Panc1 (cell line): ENCODE measurements at regions not wholly inside any gene's neighbourhood (a gene's known extent, or its start where the extent isn't known, plus 50 kb on each side); places are given as distances from the start of the nearest gene placed in this dataset.

Experiments
- ATAC-seq: fragments of 200-7000 bp; cut with Tn5 transposase; 2 replicates; pipeline ENCODE4 v1.9.1; 2020; ENCODE audit warnings: mild to moderate bottlenecking, moderate library complexity
- BruUV-seq: library from RNA; stranded (reverse); fragments of 400-500 nt; replicated peaks from 2 replicates; lab custom pipeline; 2021; lab: Mats Ljungman, UMichigan
- CTCF ChIA-PET: fragments of 300-600 bp; sonication (Branson Sonifier 250); formaldehyde crosslinking; loops from one replicate; lab custom pipeline; 2022; ENCODE audit warnings: antibody characterized with exemption; lab: Charles Lee
- POLR2A ChIA-PET: fragments of 300-600 bp; sonication (Branson Sonifier 250); formaldehyde crosslinking; loops from one replicate; lab custom pipeline; 2022; ENCODE audit warnings: antibody characterized with exemption; lab: Charles Lee
- DNase-seq: peaks from one replicate; pipeline ENCODE4 v3.0.0-alpha.2; 2010; ENCODE audit warnings: low read depth, low spot score
- H3K27ac ChIP-seq: 2 replicates; pipeline ENCODE4 v1.5.1; 2011; ENCODE audit warnings: mild to moderate bottlenecking, low read length, inconsistent platforms
- H3K27me3 ChIP-seq: fragments of 200-500 bp; sonication (Bioruptor generic); 2 replicates; pipeline ENCODE4 v1.6.0; 2014; ENCODE audit warnings: low read length, inconsistent platforms; ENCODE audit not compliant: control insufficient read depth, insufficient read depth
- H3K36me3 ChIP-seq: fragments of 200-500 bp; sonication (Bioruptor generic); 2 replicates; pipeline ENCODE4 v1.5.1; 2014; ENCODE audit warnings: inconsistent platforms, mild to moderate bottlenecking, low read length, moderate library complexity; ENCODE audit not compliant: control insufficient read depth, insufficient read depth
- H3K4me1 ChIP-seq: 2 replicates; pipeline ENCODE4 v1.5.1; 2011; ENCODE audit warnings: inconsistent platforms, mild to moderate bottlenecking, low read length, moderate library complexity; ENCODE audit not compliant: control insufficient read depth, insufficient read depth
- H3K4me3 ChIP-seq, 2 experiments: 2 replicates each; pipeline ENCODE4 v1.5.1; 2011 to 2012; ENCODE audit warnings: low read depth in 2 of 2, low read length in 2 of 2, mild to moderate bottlenecking in 2 of 2, inconsistent platforms in 1 of 2, moderate library complexity in 1 of 2
- H3K9me3 ChIP-seq: fragments of 200-500 bp; sonication (Bioruptor generic); 2 replicates; pipeline ENCODE4 v1.5.1; 2014; ENCODE audit warnings: low read depth, mild to moderate bottlenecking, inconsistent platforms, low read length, moderate library complexity; ENCODE audit not compliant: control insufficient read depth, insufficient read depth
- CTCF ChIP-seq: fragments of 450-650 bp; IDR thresholded peaks from 2 replicates; pipeline ENCODE4 v1.5.1; 2017; ENCODE audit warnings: mild to moderate bottlenecking
- POLR2AphosphoS5 ChIP-seq: IDR thresholded peaks from 2 replicates; pipeline ENCODE4 v1.6.1; 2012; ENCODE audit warnings: mild to moderate bottlenecking, low read depth, low read length, moderate library complexity
- REST ChIP-seq, 2 experiments: IDR thresholded peaks; 2 replicates each; pipeline ENCODE4 v1.6.1; 2011 to 2012; ENCODE audit warnings: low read depth in 2 of 2, control low read depth in 1 of 2, low read length in 1 of 2, mild to moderate bottlenecking in 1 of 2, moderate library complexity in 1 of 2; ENCODE audit not compliant: insufficient read depth in 1 of 2
- SIN3A ChIP-seq: IDR thresholded peaks from 2 replicates; pipeline ENCODE4 v1.6.1; 2012; ENCODE audit warnings: low read depth, mild to moderate bottlenecking, low read length, moderate library complexity, borderline replicate concordance; ENCODE audit not compliant: insufficient read depth
- TCF7L2 ChIP-seq: IDR thresholded peaks from 2 replicates; pipeline ENCODE4 v1.6.1; 2011; ENCODE audit warnings: mild to moderate bottlenecking, low read depth, low read length, inconsistent platforms
- in situ Hi-C: cut with HindIII; loops from 2 replicates; pipeline ENCODE4 v1.10.0; 2016; ENCODE audit warnings: low sequenced_read_pairs, low pct_unique_long_range_greater_than_20kb
- intact Hi-C: fragments of 100-400 bp; cut with micrococcal nuclease; formaldehyde crosslinking; loops from one replicate; pipeline ENCODE4 v1.10.0; 2022; ENCODE audit not compliant: unreplicated experiment

- Histone ChIP-seq H3K4me3 (no peak overlapping the region), H3K36me3 (no peaks in the 10 kb centered on the region), H3K27ac (no peak overlapping the region), H3K27me3 (peaks cover 4% of the 10 kb centered on the region; the same call in 1 of the 2 replicates), H3K4me1 (no peaks in the 10 kb centered on the region; the same call in 1 of the 2 replicates), H3K9me3 (no peaks in the 10 kb centered on the region)
- TF ChIP-seq REST (IDR thresholded peaks at IDR 0.05; ENCODE audit: insufficient read depth in 1 of 2, low read depth in 2 of 2, low read length in 1 of 2) = no peak
- no peak for TF ChIP-seq TCF7L2
- no peak for TF ChIP-seq SIN3A
- no peak for TF ChIP-seq CTCF
- no peak for TF ChIP-seq POLR2AphosphoS5
- CTCF ChIA-PET = no interaction called here
- in situ Hi-C loops (no loop called here), intact Hi-C loops (no loop called here)
- BruUV-seq = no TSS peak
- POLR2A ChIA-PET = no interaction called here
- DNase-seq = no peak
- no peak for ATAC-seq
Measured at GRCh38 chr5:136518174-136518573, 152.8 kb upstream of the TRPC7 start.

- no peak for TF ChIP-seq POLR2AphosphoS5
- TF ChIP-seq CTCF = no peak
- TF ChIP-seq TCF7L2 = no peak
- no peak for TF ChIP-seq REST (IDR thresholded peaks at IDR 0.05; ENCODE audit: insufficient read depth in 1 of 2, low read depth in 2 of 2, low read length in 1 of 2)
- no peak for DNase-seq
- CTCF ChIA-PET = interaction anchor here (0.7 kb wide), 1 partner anchor 278 kb away, joined by 10 read pairs; no protein-coding TSS in a partner anchor
- intact Hi-C loops = no loop called here
- H3K27me3 ChIP-seq = peaks cover 4% of the 10 kb centered on the region; the same call in 1 of the 2 replicates
- no peak for ATAC-seq
- H3K4me1 ChIP-seq = no peaks in the 10 kb centered on the region; the same call in 1 of the 2 replicates
- no TSS peak for BruUV-seq
- no peak overlapping the region for H3K4me3 ChIP-seq
- no peak overlapping the region for H3K27ac ChIP-seq
- POLR2A ChIA-PET = interaction anchor here (0.7 kb wide), 1 partner anchor 696 kb away, joined by 12 read pairs; no protein-coding TSS in a partner anchor
- no peaks in the 10 kb centered on the region for H3K36me3 ChIP-seq
- in situ Hi-C loops = no loop called here
- no peaks in the 10 kb centered on the region for H3K9me3 ChIP-seq
Measured at GRCh38 chr5:136517755-136518154, 152.4 kb upstream of the TRPC7 start.
